Adrenal gland (tissue), 9 donors: ENCODE measurements at regions not wholly inside any gene's neighbourhood (a gene's known extent, or its start where the extent isn't known, plus 50 kb on each side); places are given as distances from the start of the nearest gene placed in this dataset.
"Not testable (repeated sequence)": the region's sequence is repeated elsewhere in the genome, so short reads cannot be mapped to it uniquely, and the experiment has no call there.

Source experiments
- DNase-seq, 7 donors: peaks; one replicate each; pipeline ENCODE4 v3.0.0-alpha.2; 2019 to 2020
- H3K27ac ChIP-seq, 5 donors: fragments of 200-600 bp; sonication (generic) in 4 of 5; 1 replicate in 3 of 5; 2 replicates in 2 of 5; pipeline versions ENCODE4 v1.5.1 to v1.8.0; 2016 to 2020; ENCODE audit warnings: mild to moderate bottlenecking in 1 of 5
- H3K27me3 ChIP-seq: fragments of 200-600 bp; 2 replicates; pipeline ENCODE4 v1.8.0; 2021
- H3K36me3 ChIP-seq, 2 donors: fragments of 200-600 bp; replicated peaks in 1 of 2; 1 replicate in 1 of 2; 2 replicates in 1 of 2; pipeline versions ENCODE4 v1.5.1 to v1.8.0; 2018 to 2022
- H3K4me1 ChIP-seq, 2 donors: fragments of 200-600 bp; replicated peaks in 1 of 2; 1 replicate in 1 of 2; 2 replicates in 1 of 2; pipeline versions ENCODE4 v1.5.1 to v1.8.0; 2018 to 2021
- H3K4me3 ChIP-seq, 4 donors: fragments of 200-600 bp; sonication (generic) in 3 of 4; one replicate each; pipeline ENCODE4 v1.5.1; 2016 to 2018
- H3K9me3 ChIP-seq, 3 donors: fragments of 200-600 bp; sonication (generic) in 1 of 3; replicated peaks in 1 of 3; 1 replicate in 2 of 3; 2 replicates in 1 of 3; pipeline versions ENCODE4 v1.5.1 to v1.8.0; 2016 to 2021
- CTCF ChIP-seq, 6 experiments: fragments of 450-650 bp in 4 of 6; fragments of 200-600 bp in 2 of 6; sonication (generic) in 1 of 6; IDR thresholded peaks; 1 replicate in 5 of 6; 2 replicates in 1 of 6; pipeline versions ENCODE4 v1.5.1 to v1.8.0; 2016 to 2021; ENCODE audit warnings: antibody characterized with exemption in 6 of 6, mild to moderate bottlenecking in 2 of 6, moderate library complexity in 1 of 6
- POLR2A ChIP-seq, 2 donors: fragments of 450-650 bp; IDR thresholded peaks; one replicate each; pipeline ENCODE4 v1.6.1; 2017; ENCODE audit warnings: antibody characterized with exemption in 2 of 2, mild to moderate bottlenecking in 2 of 2, moderate library complexity in 1 of 2
- whole genome bisulfite sequencing, 4 donors: extraction: QIAGEN DNeasy Blood & Tissue Kit in 2 of 4; methylation state at CpG; one replicate each; pipeline versions ENCODE4 v1.1.5 to v1.1.7; 2013 to 2017; 5-methylcytosine and 5-hydroxymethylcytosine counted together
- intact Hi-C, 2 donors: fragments of 100-400 bp; cut with DNase I; formaldehyde crosslinking; loops; one replicate each; pipeline versions ENCODE4 v1.14.1 to v1.15.0; 2022 to 2023
- donor health status: healthy with polysubstance abuse.
- donor health status: Bipolar disorder and iron deficiency.
- donor health status: DM: yes; HTN: yes; CAD: no.
- donor health status: DM: no; HTN: no; CAD: no.
- donor health status: DM: no; HTN: no; CAD: no.

- TF ChIP-seq CTCF (IDR thresholded peaks at IDR 0.05) (no peak), POLR2A (IDR thresholded peaks at IDR 0.05) (no peak)
- no peak overlapping the region for H3K4me3 ChIP-seq
- H3K27me3 ChIP-seq, result no peaks in the 10 kb centered on the region
- H3K9me3 ChIP-seq, result no peaks in the 10 kb centered on the region
- H3K27ac ChIP-seq, result no peak overlapping the region
- 61 to 74% (median 64%) methylated on average over 8 of the region's 8 CpGs for WGBS, 4 donors
- H3K36me3 ChIP-seq, result no peaks in the 10 kb centered on the region
- intact Hi-C loops, result no loop called here
- no peak for DNase-seq
- no peaks in the 10 kb centered on the region for H3K4me1 ChIP-seq
Observed at GRCh38 chr2:172260336-172260735, 157.6 kb upstream of the DLX2 start.

- no peak for DNase-seq
- TF ChIP-seq CTCF (IDR thresholded peaks at IDR 0.05) (no peak), POLR2A (IDR thresholded peaks at IDR 0.05) (no peak)
- Histone ChIP-seq H3K9me3 (no peaks in the 10 kb centered on the region), H3K36me3 (no peaks in the 10 kb centered on the region), H3K27ac (no peak overlapping the region), H3K4me1 (no peaks in the 10 kb centered on the region), H3K4me3 (no peak overlapping the region), H3K27me3 (no peaks in the 10 kb centered on the region)
- intact Hi-C loops, result no loop called here
- WGBS, 4 donors, result 72 to 89% (median 87%) methylated on average over 1 of the region's 1 CpG
Observed at GRCh38 chr2:172261292-172261691, 158.6 kb upstream of the DLX2 start.

- 86 to 96% (median 89%) methylated on average over 2 of the region's 2 CpGs for WGBS, 4 donors
- intact Hi-C loops, result no loop called here
Observed at GRCh38 chr2:172262486-172262885, 159.8 kb upstream of the DLX2 start.

GRCh38 chr2:172264820-172265219 lies 162.1 kb upstream of the DLX2 start:
- H3K9me3 ChIP-seq, H3K27ac ChIP-seq, H3K27me3 ChIP-seq, H3K4me3 ChIP-seq, DNase-seq, H3K36me3 ChIP-seq, intact Hi-C loops, H3K4me1 ChIP-seq: not testable (repeated sequence)
- WGBS, 4 donors, result 70 to 91% (median 86%) methylated on average over 2 of the region's 2 CpGs

More at GRCh38 chr2:172262486-172262885, 159.8 kb upstream of the DLX2 start:
- H3K4me1 ChIP-seq, result no peaks in the 10 kb centered on the region
- no peaks in the 10 kb centered on the region for H3K36me3 ChIP-seq
- no peak for DNase-seq
- TF ChIP-seq POLR2A (IDR thresholded peaks at IDR 0.05) (no peak), CTCF (IDR thresholded peaks at IDR 0.05) (no peak)
- H3K9me3 ChIP-seq, result no peaks in the 10 kb centered on the region
- H3K4me3 ChIP-seq, result no peak overlapping the region
- no peaks in the 10 kb centered on the region for H3K27me3 ChIP-seq
- H3K27ac ChIP-seq, result no peak overlapping the region

DNA sequence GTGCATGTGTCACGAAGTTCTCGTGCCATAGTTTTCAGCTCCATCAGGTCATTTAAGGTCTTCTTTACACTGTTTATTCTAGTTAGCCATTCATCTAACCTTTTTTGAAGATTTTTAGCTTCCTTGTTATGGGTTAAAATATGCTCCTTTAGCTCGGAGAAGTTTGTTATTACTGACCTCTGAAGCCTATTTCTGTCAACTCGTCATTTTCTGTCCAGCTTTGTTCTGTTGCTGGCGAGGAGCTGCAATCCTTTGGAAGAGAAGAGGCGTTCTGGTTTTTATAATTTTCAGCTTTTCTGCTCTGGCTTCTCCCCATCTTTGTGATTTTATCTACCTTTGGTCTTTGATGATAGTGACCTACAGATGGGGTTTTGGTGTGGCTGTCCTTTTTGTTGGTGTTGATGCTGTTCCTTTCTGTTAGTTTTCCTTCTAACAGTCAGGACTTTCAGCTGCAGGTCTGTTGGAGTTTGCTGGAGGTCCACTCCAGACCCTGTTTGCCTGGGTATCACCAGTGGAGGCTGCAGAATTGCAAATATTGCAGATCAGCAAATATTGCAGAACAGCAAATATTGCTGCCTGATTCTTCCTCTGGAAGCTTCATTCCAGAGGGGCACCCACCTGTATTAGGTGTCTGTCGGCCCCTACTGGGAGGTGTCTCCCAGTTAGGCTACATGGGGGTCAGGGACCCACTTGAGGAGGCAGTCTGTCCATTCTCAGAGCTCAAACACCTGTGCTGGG lies 157.7 kb upstream of the ITGA6 start:
- H3K4me3 ChIP-seq, intact Hi-C loops: not testable (repeated sequence)
- WGBS, 4 donors, result 66 to 83% (median 76%) methylated on average over 6 to 7 of the region's 7 CpGs

More for the DNA sequence above, 157.7 kb upstream of the ITGA6 start:
- H3K4me1 ChIP-seq, H3K36me3 ChIP-seq, DNase-seq, H3K27me3 ChIP-seq, H3K9me3 ChIP-seq, H3K27ac ChIP-seq: not testable (repeated sequence)
